Spleen (tissue), 7 donors: ENCODE measurements at regions not wholly inside any gene's neighbourhood (a gene's known extent, or its start where the extent isn't known, plus 50 kb on each side); places are given as distances from the start of the nearest gene placed in this dataset.

Experiments
- CTCF ChIP-seq, 11 experiments: fragments of 200-600 bp in 7 of 11; fragments of 450-650 bp in 4 of 11; sonication (generic) in 4 of 11; IDR thresholded peaks in 8 of 11; conservative IDR thresholded peaks in 3 of 11; 1 replicate in 7 of 11; 2 replicates in 4 of 11; pipeline versions ENCODE4 v1.4.0 to v1.8.0; 2016 to 2021; ENCODE audit warnings: antibody characterized with exemption in 11 of 11, inconsistent platforms in 4 of 11, mild to moderate bottlenecking in 1 of 11
- POLR2A ChIP-seq, 3 donors: fragments of 450-650 bp; IDR thresholded peaks; one replicate each; pipeline ENCODE4 v1.5.1; 2017; ENCODE audit warnings: antibody characterized with exemption in 3 of 3, mild to moderate bottlenecking in 1 of 3
- donor health status: DM: no; HTN: no; CAD: no; lungs with moderate emphysema.
- donor health status: DM: no; HTN: no; CAD: no.
- donor health status: DM: no; HTN: no; CAD: no.

GRCh38 chr1:201740086-201740541, 88.8 kb upstream of the IPO9 start:
- TF ChIP-seq CTCF (IDR thresholded peaks at IDR 0.05 in 8 of 11, conservative IDR thresholded peaks at IDR 0.05 in 3 of 11) (no peak), POLR2A (IDR thresholded peaks at IDR 0.05) (no peak)
